ENCODE measurements at regions not wholly inside any gene's neighbourhood (a gene's known extent, or its start where the extent isn't known, plus 50 kb on each side); places are given as distances from the start of the nearest gene placed in this dataset.

DNA sequence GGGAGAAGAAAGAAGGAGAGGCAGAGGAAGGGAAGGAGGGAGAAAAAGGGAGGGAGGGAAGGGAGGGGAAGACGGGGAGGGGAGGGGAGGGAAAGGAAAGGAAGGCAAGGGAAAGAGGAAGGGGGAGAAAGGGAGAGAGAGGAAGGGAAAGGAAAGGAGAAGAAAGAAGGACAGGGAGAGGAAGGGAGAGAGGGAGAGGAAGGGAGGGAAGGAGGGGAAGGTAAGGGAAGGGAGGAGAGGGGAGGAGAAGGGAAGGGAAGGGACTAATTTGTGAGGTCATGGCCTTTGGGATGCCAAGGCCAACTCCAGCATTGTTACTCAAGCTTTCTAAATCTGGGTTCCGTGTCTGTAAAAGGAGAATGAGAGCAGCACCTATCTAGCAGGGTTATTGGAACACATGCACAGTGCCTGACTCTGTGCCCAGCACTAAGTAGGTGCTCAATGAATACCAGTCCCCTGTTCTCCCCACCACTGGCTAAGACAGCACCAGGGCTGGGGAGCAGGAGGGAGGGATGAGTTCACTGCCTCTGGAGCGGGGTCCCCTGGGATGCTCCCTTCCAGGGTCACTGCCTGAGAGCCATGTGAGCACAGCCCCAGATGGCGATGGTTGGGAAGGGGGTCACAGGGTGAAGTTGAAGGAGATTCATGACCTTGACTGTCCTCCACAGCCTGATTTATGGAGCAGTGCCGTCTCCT, 560.1 kb upstream of the TBX3 start (continued):
- TF ChIP-seq, protein P1, sequence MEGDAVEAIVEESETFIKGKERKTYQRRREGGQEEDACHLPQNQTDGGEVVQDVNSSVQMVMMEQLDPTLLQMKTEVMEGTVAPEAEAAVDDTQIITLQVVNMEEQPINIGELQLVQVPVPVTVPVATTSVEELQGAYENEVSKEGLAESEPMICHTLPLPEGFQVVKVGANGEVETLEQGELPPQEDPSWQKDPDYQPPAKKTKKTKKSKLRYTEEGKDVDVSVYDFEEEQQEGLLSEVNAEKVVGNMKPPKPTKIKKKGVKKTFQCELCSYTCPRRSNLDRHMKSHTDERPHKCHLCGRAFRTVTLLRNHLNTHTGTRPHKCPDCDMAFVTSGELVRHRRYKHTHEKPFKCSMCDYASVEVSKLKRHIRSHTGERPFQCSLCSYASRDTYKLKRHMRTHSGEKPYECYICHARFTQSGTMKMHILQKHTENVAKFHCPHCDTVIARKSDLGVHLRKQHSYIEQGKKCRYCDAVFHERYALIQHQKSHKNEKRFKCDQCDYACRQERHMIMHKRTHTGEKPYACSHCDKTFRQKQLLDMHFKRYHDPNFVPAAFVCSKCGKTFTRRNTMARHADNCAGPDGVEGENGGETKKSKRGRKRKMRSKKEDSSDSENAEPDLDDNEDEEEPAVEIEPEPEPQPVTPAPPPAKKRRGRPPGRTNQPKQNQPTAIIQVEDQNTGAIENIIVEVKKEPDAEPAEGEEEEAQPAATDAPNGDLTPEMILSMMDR (IDR thresholded peaks at IDR 0.05; ENCODE audit: control extremely low read depth in 1 of 3, insufficient read depth in 1 of 3, low read depth in 1 of 3, low read length in 3 of 3): no peak
- TF ChIP-seq SIX5 (IDR thresholded peaks at IDR 0.05; ENCODE audit: low read depth, low read length) (no peak), POU5F1 (IDR thresholded peaks at IDR 0.05; ENCODE audit: low read depth, low read length) (no peak)

Data from H1 (cell line).